Activated gamma-delta T cell (primary cell): ENCODE measurements at regions not wholly inside any gene's neighbourhood (a gene's known extent, or its start where the extent isn't known, plus 50 kb on each side); places are given as distances from the start of the nearest gene placed in this dataset.

ENCODE experiments used
- DNase-seq: peaks from one replicate; lab custom pipeline; 2025; lab: John Stamatoyannopoulos, UW

- DNase-seq = no peak
Observed at GRCh38 chr5:31098811-31099210, 94.7 kb upstream of the CDH6 start.

- no peak for DNase-seq
Observed at GRCh38 chr5:31097851-31098250, 95.6 kb upstream of the CDH6 start.

DNA sequence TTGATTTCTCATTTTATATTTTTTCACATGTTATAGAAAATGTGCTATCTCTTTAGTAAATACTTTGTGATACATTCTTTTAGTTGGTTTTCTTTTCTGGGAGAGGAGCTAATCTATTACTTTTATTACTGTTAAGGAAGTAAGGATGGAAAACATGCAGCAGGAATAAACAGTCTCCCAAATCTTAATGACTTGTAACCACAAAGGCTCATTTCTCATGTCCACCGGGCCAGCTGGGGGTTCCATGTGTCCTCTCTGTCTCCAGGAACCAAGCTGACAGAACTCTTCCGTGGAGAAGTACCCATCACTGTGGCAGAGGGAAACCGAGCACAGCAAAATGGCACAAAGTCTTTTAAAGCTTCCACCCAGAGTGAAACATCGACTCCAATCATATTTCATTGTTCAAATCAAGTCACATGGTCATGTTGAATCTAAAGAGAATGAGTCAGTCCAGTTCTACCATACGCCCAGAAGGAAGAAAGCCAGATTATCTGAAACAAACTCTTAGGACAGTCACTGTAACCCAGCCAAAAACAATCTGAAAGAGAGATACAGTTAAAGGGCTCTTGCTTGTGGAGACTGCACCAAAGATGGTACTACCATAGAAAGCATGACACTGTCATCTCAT is 97.1 kb upstream of the CDH6 start:
- no peak for DNase-seq

DNA sequence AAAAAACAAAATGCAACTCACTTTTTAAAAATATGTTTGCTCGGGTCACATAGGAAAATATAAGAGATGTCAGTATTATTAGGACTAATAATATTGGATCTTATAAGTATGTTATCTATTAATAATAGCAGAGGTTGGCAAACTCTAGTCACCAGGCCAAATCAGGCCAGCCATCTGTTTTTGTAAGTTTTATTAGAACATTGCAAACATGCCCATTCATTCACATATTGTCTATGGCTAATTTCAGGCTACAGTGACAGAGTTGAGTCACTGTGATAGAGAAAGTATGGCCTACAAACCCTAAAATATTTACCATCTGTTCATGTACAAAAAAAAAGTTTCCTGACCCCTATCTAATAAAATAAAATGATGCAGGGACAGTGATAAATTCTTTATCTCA is 97.7 kb upstream of the CDH6 start:
- no peak for DNase-seq

DNA sequence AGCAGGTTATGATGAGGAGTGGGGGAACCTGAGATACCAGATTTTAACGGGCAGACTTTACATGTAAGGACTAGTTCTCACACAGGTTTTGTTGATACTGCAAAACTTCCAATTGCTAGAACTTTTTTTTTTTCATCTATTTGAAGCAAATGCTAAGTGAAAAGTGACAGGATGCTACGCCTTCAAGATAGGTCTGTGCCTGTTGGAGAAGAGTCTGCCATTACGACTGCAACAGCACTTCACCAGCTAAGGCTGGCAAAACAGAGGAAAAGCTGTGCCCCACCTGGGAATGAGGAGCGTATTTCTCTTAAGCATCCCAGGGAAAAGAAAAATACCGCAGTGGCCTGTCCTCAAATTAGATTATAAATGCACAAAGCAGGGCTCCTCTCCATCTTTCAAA is 102.0 kb upstream of the CDH6 start:
- no peak for DNase-seq

DNA sequence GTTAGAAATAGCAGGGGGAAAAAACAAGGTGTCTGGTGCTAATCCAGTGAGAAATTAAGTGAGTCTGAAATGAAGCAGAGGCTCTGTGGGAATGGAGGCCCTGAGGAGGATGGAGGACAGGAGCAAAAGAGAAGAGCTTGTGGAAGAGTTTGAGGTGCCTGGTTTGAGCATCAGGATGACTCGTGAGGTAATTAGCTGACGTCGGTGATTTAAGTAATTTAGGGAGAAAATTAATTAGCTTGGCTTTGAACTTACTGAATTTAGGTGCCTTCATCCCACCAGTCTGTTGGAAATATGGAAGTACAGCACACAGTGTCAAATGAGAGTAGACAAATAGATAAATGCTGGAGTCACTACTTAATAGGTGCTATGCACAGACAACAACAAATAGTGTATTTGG is 103.0 kb upstream of the CDH6 start:
- no peak for DNase-seq

DNA sequence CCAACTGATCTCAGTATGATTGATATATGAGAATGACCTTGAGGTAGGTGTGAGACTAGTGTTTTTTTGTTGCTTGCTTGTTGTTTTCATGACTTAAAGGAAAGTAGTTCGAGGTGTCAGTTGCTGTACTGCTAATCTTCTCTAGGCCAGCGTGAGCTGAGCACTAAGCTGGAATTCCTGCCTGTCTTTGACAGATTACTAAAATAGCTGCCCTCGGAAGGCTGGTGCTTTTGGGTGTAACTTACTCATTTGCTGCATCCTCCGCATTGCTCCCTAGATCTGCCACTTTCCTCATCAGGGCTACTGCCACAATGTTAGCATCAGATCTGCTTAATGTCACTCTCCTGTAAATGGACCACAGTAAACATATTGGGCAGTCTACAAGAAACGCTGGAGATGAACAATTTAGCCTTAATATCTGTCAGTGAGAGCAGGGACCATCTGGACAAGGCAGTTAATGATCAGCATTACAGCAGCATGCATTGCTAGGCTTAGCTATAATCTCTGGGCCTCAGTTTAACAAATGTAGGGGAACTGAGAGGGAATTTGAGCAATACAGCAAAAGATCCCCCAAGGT is 106.6 kb upstream of the CDH6 start:
- DNase-seq = no peak

DNA sequence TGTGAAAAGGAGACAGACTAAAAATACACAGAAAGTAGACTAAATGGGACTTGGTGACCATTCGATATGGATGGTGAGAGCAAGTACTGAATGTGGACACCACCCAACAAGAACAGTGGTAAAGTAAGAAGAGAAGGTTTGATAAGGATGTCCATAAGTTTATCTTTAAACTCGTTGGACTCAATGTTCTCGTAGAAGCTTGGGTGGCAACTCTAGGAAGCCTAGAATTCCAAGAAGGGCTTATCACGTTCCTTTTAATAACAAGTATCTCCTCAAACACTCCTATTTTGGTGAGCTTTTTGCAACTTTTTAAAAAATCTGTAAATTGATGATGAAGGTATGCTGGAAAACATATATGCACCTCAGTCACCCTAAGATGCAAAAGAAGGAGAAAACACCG is 108.6 kb upstream of the CDH6 start:
- DNase-seq = no peak

DNA sequence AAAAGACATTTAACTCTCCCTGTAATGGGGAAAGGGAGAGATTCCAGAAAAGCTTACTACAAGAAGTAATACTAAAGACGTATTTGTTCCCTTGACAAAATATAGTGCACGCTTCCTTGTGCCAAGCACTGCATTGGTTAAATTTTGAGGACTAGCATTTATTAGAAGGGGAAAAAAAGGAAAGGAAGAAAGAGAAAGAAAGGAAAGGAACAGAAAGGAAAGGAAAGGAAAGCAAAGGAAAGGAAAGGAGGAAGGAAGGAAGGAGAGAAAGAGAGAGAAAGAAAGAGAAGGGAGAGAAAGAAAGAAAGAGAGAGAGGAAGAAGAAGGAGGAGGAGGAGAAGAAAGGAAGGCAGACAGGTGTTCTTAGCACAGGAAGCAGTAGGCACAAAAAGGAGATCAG is 110.1 kb upstream of the CDH6 start:
- DNase-seq = no peak

DNA sequence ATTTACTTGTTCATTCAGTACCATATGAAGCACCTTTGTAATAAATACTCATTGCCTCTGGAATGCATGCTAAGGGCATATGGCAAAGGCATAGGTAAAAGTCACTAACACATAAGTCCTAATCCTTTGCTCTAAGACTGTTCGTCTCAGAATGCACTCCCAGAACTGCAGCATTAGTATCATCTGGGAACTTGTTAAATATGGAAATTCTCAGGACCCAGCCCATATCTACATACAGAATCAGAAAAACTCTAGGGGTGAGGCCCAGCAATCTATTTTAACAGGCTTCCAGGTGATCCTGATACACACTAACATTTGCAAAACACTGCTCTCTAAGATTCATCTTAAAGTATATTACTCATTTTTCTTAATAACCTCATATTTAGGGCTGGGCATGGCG is 113.8 kb upstream of the CDH6 start:
- DNase-seq = no peak

GRCh38 chr5:31078956-31079355 is 114.5 kb upstream of the CDH6 start:
- DNase-seq = no peak

DNA sequence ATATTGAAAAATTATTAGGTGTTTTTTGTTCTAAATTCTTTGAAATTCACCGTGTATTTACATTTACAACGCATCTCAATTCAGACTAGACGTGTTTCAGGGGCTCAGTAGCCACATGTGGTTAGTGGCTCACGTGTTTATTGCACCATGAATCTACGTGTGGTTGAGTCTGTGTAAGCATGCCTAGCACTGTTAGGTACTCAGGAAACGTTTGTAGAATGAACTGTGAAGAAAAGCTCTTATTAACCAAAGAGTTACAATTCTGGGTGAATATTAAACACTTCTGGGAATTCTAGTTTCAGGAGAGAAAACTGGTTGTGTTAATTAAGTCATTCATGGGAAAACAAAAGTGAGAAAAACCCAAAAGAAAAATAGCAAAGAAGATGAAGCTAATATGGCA is 117.5 kb upstream of the CDH6 start:
- no peak for DNase-seq

GRCh38 chr5:31068287-31068686 is 125.2 kb upstream of the CDH6 start:
- no peak for DNase-seq

- DNase-seq = no peak
Observed at GRCh38 chr5:31066655-31067328, 126.7 kb upstream of the CDH6 start.

- DNase-seq = no peak
Observed at GRCh38 chr5:31064215-31064614, 129.3 kb upstream of the CDH6 start.

GRCh38 chr5:31062902-31063580 is 130.4 kb upstream of the CDH6 start:
- DNase-seq = no peak

DNA sequence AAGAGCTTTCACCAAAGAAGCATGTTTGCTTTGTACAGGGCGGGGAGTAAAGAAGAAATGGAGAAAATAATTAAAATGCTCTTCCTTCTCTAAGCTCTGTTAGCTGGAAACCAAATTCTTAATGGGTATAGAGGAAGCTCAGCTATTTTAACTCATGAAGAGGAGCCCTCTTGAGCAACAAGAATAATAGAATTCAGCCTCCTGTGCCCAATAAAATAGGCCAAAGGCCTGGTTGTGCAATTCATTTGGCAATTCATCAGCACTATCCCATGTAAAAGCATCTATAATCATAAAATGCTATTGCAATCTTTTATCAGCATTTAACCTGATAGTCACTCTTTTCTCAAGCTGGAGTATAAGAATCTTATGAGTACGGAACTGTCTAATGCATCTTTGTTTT is 133.6 kb upstream of the CDH6 start:
- no peak for DNase-seq

- no peak for DNase-seq
Observed at GRCh38 chr5:31054453-31054852, 139.0 kb upstream of the CDH6 start.

- no peak for DNase-seq
Observed at GRCh38 chr5:31052937-31053658, 140.4 kb upstream of the CDH6 start.

GRCh38 chr5:31051316-31051715 is 142.2 kb upstream of the CDH6 start:
- DNase-seq = no peak

DNA sequence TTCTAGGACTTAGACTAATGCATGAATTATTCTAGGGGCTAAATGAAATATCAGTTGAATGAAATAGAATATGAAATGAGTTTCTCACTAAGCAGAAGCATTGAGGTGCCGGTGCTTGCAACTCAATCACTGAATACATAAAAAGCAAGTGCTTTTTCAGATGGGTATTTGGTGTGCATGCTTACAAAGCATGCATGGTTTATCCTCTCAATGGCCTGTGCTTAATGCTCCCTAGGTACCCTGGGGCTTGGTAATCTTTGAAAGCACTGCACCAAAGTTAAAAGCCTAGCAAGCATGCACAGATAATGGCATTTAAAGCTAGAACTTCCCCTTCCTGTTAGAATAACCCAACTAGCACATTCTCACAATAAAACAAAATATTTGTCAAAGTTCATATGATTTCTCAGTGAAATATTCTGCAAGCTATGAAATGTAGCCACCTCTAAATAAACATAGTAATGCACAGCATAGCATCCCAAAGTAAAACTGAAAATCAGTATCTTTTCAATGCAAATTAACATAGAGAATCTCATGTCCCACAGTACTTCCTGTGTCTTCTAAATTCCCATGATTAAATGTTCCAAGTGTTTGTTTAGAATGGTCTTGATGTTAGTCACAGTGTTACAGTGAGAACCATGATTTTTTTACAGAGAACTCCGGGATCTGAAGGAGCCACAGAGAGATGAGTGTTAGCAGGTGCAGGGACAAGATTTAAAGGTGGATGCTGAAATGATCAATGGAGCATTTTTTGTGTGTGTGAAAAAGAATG is 143.4 kb upstream of the CDH6 start:
- DNase-seq = no peak

- DNase-seq = no peak
Observed at GRCh38 chr5:31049461-31049860, 144.0 kb upstream of the CDH6 start.
